ENCODE measurements at regions not wholly inside any gene's neighbourhood (a gene's known extent, or its start where the extent isn't known, plus 50 kb on each side); places are given as distances from the start of the nearest gene placed in this dataset.

- Histone ChIP-seq H3K27ac (ENCODE audit: extremely low read depth, low read depth, low read length) (no peak overlapping the region), H3K9me1 (ENCODE audit: control insufficient read depth, insufficient read depth, low read length) (no peaks in the 10 kb centered on the region), H2AFZ (ENCODE audit: low read depth, low read length) (no peak overlapping the region), H4K20me1 (replicated peaks; ENCODE audit: control insufficient read depth, insufficient read depth, low read length) (no peaks in the 10 kb centered on the region), H3K9ac (ENCODE audit: insufficient read depth in 1 of 2, low read depth in 2 of 2, low read length in 2 of 2) (no peak overlapping the region), H3K4me2 (ENCODE audit: insufficient read depth, low read length) (no peak overlapping the region), H3K4me3 (no peak overlapping the region), H3K79me2 (ENCODE audit: control insufficient read depth, insufficient read depth, low read length) (no peaks in the 10 kb centered on the region), H3K27me3 (ENCODE audit: control insufficient read depth in 2 of 2, insufficient read depth in 2 of 2, low read length in 2 of 2) (no peaks in the 10 kb centered on the region), H3K36me3 (ENCODE audit: control insufficient read depth, insufficient read depth, low read length) (no peaks in the 10 kb centered on the region), H3K4me1 (replicated peaks in 1 of 2; ENCODE audit: control insufficient read depth in 2 of 2, insufficient read depth in 2 of 2, low read length in 2 of 2) (no peaks in the 10 kb centered on the region), H3K9me3 (replicated peaks; ENCODE audit: control insufficient read depth, insufficient read depth, low read depth, low read length) (no peaks in the 10 kb centered on the region)
- no peak for ATAC-seq
- POLR2A ChIA-PET, result no interaction called here
- no peak for DNase-seq (ENCODE audit: extremely low read depth in 1 of 4, low spot score in 3 of 4)
- intact Hi-C loops (cut with micrococcal nuclease), result no loop called here
- peak; percentile 53 for TF ChIP-seq ZFP36 (IDR thresholded peaks at IDR 0.05; ENCODE audit: low read depth, low read length, partially characterized antibody)
- no peak for TF ChIP-seq SNRNP70 (optimal IDR thresholded peaks at IDR 0.05; ENCODE audit: low read depth, low read length)
- TF ChIP-seq XRCC5 (IDR thresholded peaks at IDR 0.05; ENCODE audit: low read depth, low read length), result no peak
- no peak for FAIRE-seq
- no TSS peak for BruUV-seq (replicated peaks)
- in situ Hi-C loops (cut with MboI), result no loop called here
- CTCF ChIA-PET (ENCODE audit: low intra/inter-chr PET ratio), result no interaction called here
Measured at GRCh38 chr13:69644447-69644846, 463.2 kb upstream of the ATXN8OS start.

- Histone ChIP-seq H3K4me3 (no peak overlapping the region), H3K27ac (ENCODE audit: extremely low read depth, low read depth, low read length) (no peak overlapping the region), H2AFZ (ENCODE audit: low read depth, low read length) (no peak overlapping the region), H3K4me2 (ENCODE audit: insufficient read depth, low read length) (no peak overlapping the region), H3K27me3 (ENCODE audit: control insufficient read depth in 2 of 2, insufficient read depth in 2 of 2, low read length in 2 of 2) (no peaks in the 10 kb centered on the region), H3K36me3 (ENCODE audit: control insufficient read depth, insufficient read depth, low read length) (no peaks in the 10 kb centered on the region), H4K20me1 (replicated peaks; ENCODE audit: control insufficient read depth, insufficient read depth, low read length) (no peaks in the 10 kb centered on the region), H3K9me3 (replicated peaks; ENCODE audit: control insufficient read depth, insufficient read depth, low read depth, low read length) (no peaks in the 10 kb centered on the region), H3K9me1 (ENCODE audit: control insufficient read depth, insufficient read depth, low read length) (no peaks in the 10 kb centered on the region), H3K79me2 (ENCODE audit: control insufficient read depth, insufficient read depth, low read length) (no peaks in the 10 kb centered on the region), H3K9ac (ENCODE audit: insufficient read depth in 1 of 2, low read depth in 2 of 2, low read length in 2 of 2) (no peak overlapping the region), H3K4me1 (replicated peaks in 1 of 2; ENCODE audit: control insufficient read depth in 2 of 2, insufficient read depth in 2 of 2, low read length in 2 of 2) (no peaks in the 10 kb centered on the region)
- ATAC-seq (no peak), FAIRE-seq (no peak), DNase-seq (ENCODE audit: extremely low read depth in 1 of 4, low spot score in 3 of 4) (no peak)
- intact Hi-C loops (cut with micrococcal nuclease), result no loop called here
- ChIA-PET CTCF (ENCODE audit: low intra/inter-chr PET ratio) (no interaction called here), POLR2A (no interaction called here)
- no TSS peak for BruUV-seq (replicated peaks)
- in situ Hi-C loops (cut with MboI), result no loop called here
- TF ChIP-seq FOXM1 (IDR thresholded peaks at IDR 0.05; ENCODE audit: low read depth) (no peak), FOXM1 (CRISPR knock-in tag; IDR thresholded peaks at IDR 0.05; ENCODE audit: low read depth) (no peak), ZNF239 (CRISPR knock-in tag; IDR thresholded peaks at IDR 0.05) (no peak), TGIF2 (CRISPR knock-in tag; IDR thresholded peaks at IDR 0.05) (no peak), PTTG1 (tag; IDR thresholded peaks at IDR 0.05; ENCODE audit: low read depth) (no peak), SLC30A9 (CRISPR knock-in tag; IDR thresholded peaks at IDR 0.05) (no peak), BHLHE40 (IDR thresholded peaks at IDR 0.05; ENCODE audit: low read length) (no peak)
Measured at GRCh38 chr13:69641773-69642172, 465.9 kb upstream of the ATXN8OS start.

All from K562 (cell line).